ENCODE measurements at regions not wholly inside any gene's neighbourhood (a gene's known extent, or its start where the extent isn't known, plus 50 kb on each side); places are given as distances from the start of the nearest gene placed in this dataset.

DNA sequence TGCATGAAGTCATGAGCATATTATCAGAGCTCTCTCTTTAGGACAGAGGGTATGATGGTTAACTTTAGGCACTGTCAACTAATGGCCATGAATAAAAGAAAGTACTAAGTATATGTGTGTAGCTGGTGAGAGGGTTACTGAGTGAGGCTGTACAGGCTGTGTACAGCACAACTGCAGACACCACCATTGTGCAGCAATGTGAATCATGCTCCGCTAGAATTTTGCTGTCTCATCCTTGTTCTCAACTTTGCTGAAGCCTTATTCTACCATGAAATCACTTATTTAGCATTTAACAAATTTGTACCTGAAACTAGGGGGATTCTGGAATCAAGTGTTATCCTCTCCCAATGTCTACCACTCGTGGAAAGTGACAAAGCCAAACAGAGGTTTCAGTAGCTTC lies 414.9 kb downstream of the PLCL1 start:
- intact Hi-C loops (cut with micrococcal nuclease; ENCODE audit: unreplicated experiment): no loop called here
- POLR2A ChIA-PET (ENCODE audit: low non-redundant PET): no interaction called here
- no TSS peak for BruUV-seq (replicated peaks)

DNA sequence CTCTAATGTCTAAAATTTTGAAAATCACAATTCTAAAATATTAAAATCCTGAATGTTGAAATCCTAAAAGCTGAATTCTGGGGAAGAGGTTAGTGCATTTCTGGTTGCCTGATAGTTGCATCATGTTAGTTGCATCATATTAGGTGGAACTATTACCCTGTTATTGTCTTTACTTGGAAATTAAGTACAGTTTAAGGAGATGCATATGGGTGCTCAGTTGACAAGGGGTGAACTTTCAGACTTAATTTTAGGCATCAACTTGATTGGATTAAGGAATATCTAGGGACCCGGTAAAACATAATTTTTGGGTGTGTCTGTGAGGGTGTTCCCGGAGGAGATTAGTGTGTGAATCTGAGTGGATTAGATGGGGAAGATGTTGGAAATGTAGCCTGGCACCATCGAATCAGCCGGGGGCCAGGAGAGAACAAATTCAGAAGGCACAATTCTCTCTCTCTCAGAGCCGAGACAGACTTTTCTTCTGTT lies 409.8 kb downstream of the PLCL1 start:
- Histone ChIP-seq H3K27me3 (replicated peaks; ENCODE audit: insufficient read depth, low read depth, low read length, poor library complexity) (no peaks in the 10 kb centered on the region), H3K36me3 (ENCODE audit: insufficient read depth, low read length, poor library complexity, severe bottlenecking) (no peaks in the 10 kb centered on the region), H3K27ac (ENCODE audit: low read depth, low read length, poor library complexity, severe bottlenecking) (peak overlapping the region; percentile 78), H3K9me3 (ENCODE audit: low read depth, low read length, poor library complexity, severe bottlenecking) (no peaks in the 10 kb centered on the region), H3K4me3 (ENCODE audit: low read depth, low read length, poor library complexity, severe bottlenecking) (no peak overlapping the region), H3K4me1 (ENCODE audit: insufficient read depth, low read length, poor library complexity, severe bottlenecking) (peaks cover 20% of the 10 kb centered on the region)
- ChIA-PET POLR2A (ENCODE audit: low non-redundant PET) (no interaction called here), CTCF (no interaction called here)
- intact Hi-C loops (cut with micrococcal nuclease; ENCODE audit: unreplicated experiment): no loop called here
- no TSS peak for BruUV-seq (replicated peaks)
- TF ChIP-seq EZH2 (IDR thresholded peaks at IDR 0.05; ENCODE audit: borderline replicate concordance, low read depth, low read length, poor library complexity, severe bottlenecking): no peak
- DNase-seq (ENCODE audit: low spot score): peak; percentile 38

More for the DNA sequence above, 414.9 kb downstream of the PLCL1 start:
- Histone ChIP-seq H3K4me1 (ENCODE audit: insufficient read depth, low read length, poor library complexity, severe bottlenecking) (peaks cover 7% of the 10 kb centered on the region), H3K27ac (ENCODE audit: low read depth, low read length, poor library complexity, severe bottlenecking) (no peak overlapping the region), H3K36me3 (ENCODE audit: insufficient read depth, low read length, poor library complexity, severe bottlenecking) (no peaks in the 10 kb centered on the region), H3K9me3 (ENCODE audit: low read depth, low read length, poor library complexity, severe bottlenecking) (no peaks in the 10 kb centered on the region), H3K27me3 (replicated peaks; ENCODE audit: insufficient read depth, low read depth, low read length, poor library complexity) (no peaks in the 10 kb centered on the region), H3K4me3 (ENCODE audit: low read depth, low read length, poor library complexity, severe bottlenecking) (no peak overlapping the region)
- CTCF ChIA-PET: no interaction called here
- TF ChIP-seq, protein P1, sequence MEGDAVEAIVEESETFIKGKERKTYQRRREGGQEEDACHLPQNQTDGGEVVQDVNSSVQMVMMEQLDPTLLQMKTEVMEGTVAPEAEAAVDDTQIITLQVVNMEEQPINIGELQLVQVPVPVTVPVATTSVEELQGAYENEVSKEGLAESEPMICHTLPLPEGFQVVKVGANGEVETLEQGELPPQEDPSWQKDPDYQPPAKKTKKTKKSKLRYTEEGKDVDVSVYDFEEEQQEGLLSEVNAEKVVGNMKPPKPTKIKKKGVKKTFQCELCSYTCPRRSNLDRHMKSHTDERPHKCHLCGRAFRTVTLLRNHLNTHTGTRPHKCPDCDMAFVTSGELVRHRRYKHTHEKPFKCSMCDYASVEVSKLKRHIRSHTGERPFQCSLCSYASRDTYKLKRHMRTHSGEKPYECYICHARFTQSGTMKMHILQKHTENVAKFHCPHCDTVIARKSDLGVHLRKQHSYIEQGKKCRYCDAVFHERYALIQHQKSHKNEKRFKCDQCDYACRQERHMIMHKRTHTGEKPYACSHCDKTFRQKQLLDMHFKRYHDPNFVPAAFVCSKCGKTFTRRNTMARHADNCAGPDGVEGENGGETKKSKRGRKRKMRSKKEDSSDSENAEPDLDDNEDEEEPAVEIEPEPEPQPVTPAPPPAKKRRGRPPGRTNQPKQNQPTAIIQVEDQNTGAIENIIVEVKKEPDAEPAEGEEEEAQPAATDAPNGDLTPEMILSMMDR (conservative IDR thresholded peaks at IDR 0.05; ENCODE audit: low read depth, low read length): no peak
- no peak for TF ChIP-seq EZH2 (IDR thresholded peaks at IDR 0.05; ENCODE audit: borderline replicate concordance, low read depth, low read length, poor library complexity, severe bottlenecking)
- DNase-seq (ENCODE audit: low spot score): no peak

DNA sequence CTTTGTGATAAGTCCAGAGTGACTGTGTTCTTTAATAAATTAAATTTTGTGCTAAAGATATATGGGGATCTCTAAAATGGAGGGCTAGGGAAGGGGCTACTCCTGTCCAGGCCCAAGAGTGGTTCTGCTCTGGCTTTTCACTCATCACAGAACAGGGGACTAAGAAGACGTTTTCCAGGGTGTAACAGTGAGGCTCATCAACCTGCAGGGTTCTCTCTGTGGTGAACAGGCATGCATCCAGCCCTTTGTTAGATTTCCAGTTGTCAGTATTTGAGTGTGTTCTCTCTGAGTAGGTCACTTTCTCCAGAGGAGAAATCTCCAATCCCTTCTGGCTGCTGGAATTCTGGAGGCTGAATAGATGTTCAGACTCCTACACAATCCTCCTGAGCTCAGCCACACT lies 408.9 kb downstream of the PLCL1 start:
- DNase-seq (ENCODE audit: low spot score): peak; percentile 4
- no peaks in the 10 kb centered on the region for H3K27me3 ChIP-seq (replicated peaks; ENCODE audit: insufficient read depth, low read depth, low read length, poor library complexity)
- TF ChIP-seq EZH2 (IDR thresholded peaks at IDR 0.05; ENCODE audit: borderline replicate concordance, low read depth, low read length, poor library complexity, severe bottlenecking): no peak
- TF ChIP-seq, protein P1 (conservative IDR thresholded peaks at IDR 0.05; ENCODE audit: low read depth, low read length): no peak
- intact Hi-C loops (cut with micrococcal nuclease; ENCODE audit: unreplicated experiment): no loop called here
- no peak overlapping the region for H3K4me3 ChIP-seq (ENCODE audit: low read depth, low read length, poor library complexity, severe bottlenecking)
- no peaks in the 10 kb centered on the region for H3K9me3 ChIP-seq (ENCODE audit: low read depth, low read length, poor library complexity, severe bottlenecking)
- POLR2A ChIA-PET (ENCODE audit: low non-redundant PET): no interaction called here
- H3K36me3 ChIP-seq (ENCODE audit: insufficient read depth, low read length, poor library complexity, severe bottlenecking): no peaks in the 10 kb centered on the region
- CTCF ChIA-PET: no interaction called here
- H3K4me1 ChIP-seq (ENCODE audit: insufficient read depth, low read length, poor library complexity, severe bottlenecking): peaks cover 20% of the 10 kb centered on the region
- no TSS peak for BruUV-seq (replicated peaks)
- peak overlapping the region; percentile 78 for H3K27ac ChIP-seq (ENCODE audit: low read depth, low read length, poor library complexity, severe bottlenecking)

DNA sequence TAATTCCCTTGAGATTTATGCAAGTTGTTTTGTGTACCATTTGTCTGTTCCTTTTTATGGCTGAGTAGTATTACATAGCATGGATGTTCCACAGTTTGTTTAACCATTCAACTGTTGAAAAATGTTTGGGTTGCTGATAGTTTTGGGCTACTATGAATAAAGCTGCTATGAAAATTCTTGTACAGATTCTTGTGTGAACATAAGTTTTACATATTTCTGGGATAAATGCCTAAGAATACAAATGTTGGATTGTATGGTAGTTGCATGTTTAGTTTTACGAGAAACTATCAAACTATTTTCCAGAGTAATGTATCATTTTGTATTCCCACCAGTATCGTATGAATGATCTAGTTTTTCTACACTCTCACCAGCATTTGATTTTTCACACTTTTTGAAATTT lies 407.3 kb downstream of the PLCL1 start:
- H3K9me3 ChIP-seq (ENCODE audit: low read depth, low read length, poor library complexity, severe bottlenecking): no peaks in the 10 kb centered on the region
- CTCF ChIA-PET: no interaction called here
- BruUV-seq (replicated peaks): no TSS peak

More for the DNA sequence above, 407.3 kb downstream of the PLCL1 start:
- POLR2A ChIA-PET (ENCODE audit: low non-redundant PET): no interaction called here
- H3K27me3 ChIP-seq (replicated peaks; ENCODE audit: insufficient read depth, low read depth, low read length, poor library complexity): no peaks in the 10 kb centered on the region
- no peaks in the 10 kb centered on the region for H3K36me3 ChIP-seq (ENCODE audit: insufficient read depth, low read length, poor library complexity, severe bottlenecking)
- no peak for TF ChIP-seq EZH2 (IDR thresholded peaks at IDR 0.05; ENCODE audit: borderline replicate concordance, low read depth, low read length, poor library complexity, severe bottlenecking)
- TF ChIP-seq, protein P1 (conservative IDR thresholded peaks at IDR 0.05; ENCODE audit: low read depth, low read length): no peak
- H3K27ac ChIP-seq (ENCODE audit: low read depth, low read length, poor library complexity, severe bottlenecking): no peak overlapping the region
- H3K4me1 ChIP-seq (ENCODE audit: insufficient read depth, low read length, poor library complexity, severe bottlenecking): peaks cover 20% of the 10 kb centered on the region
- intact Hi-C loops (cut with micrococcal nuclease; ENCODE audit: unreplicated experiment): no loop called here
- no peak overlapping the region for H3K4me3 ChIP-seq (ENCODE audit: low read depth, low read length, poor library complexity, severe bottlenecking)
- no peak for DNase-seq (ENCODE audit: low spot score)

Measured in A673 (cell line).